Islet precursor cell (in vitro differentiated cells): ENCODE measurements at regions not wholly inside any gene's neighbourhood (a gene's known extent, or its start where the extent isn't known, plus 50 kb on each side); places are given as distances from the start of the nearest gene placed in this dataset.

Experiments
- DNase-seq: peaks from one replicate; pipeline ENCODE4 v3.0.0-alpha.2; 2018

GRCh38 chr22:47783433-47784366 is 1021.2 kb downstream of the TBC1D22A start:
- DNase-seq: peak; percentile 37

GRCh38 chr22:47782328-47783075 is 1020.1 kb downstream of the TBC1D22A start:
- DNase-seq: peak; percentile 36

DNA sequence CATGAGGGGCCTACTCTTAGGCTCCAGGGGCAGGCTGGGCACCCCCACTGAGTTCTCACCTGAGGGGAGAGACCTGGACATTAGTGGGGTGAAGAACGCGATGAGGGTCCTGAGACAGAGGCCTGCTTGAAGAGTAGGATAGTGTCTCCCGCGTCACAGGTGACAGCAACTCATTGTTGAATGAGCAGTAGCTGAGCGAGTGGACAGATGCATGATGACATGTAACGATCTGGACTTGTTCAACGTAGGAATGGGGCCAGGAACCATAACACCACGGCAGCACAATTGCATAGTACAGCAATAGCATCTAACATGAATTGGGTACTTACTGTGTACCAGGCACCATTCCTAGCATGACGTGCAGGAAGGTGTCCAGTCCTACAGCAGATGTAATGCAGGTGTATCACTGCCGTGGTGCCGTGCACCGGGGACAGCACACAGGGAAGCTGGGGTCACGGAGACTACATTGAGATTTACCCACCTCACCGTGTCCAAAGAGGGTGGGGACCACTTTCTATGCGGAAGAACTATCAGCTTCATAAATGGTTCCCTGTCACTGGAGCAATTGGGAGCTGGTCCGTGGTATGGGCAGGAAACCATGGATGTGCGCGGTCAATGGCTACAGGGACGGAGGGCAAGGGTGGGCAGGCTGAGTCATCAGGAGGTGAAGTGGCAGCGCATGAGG is 1019.1 kb downstream of the TBC1D22A start:
- DNase-seq: no peak

GRCh38 chr22:47781024-47781423 is 1018.6 kb downstream of the TBC1D22A start:
- peak; percentile 21 for DNase-seq

GRCh38 chr22:47780281-47780875 is 1017.9 kb downstream of the TBC1D22A start:
- peak; percentile 28 for DNase-seq

DNA sequence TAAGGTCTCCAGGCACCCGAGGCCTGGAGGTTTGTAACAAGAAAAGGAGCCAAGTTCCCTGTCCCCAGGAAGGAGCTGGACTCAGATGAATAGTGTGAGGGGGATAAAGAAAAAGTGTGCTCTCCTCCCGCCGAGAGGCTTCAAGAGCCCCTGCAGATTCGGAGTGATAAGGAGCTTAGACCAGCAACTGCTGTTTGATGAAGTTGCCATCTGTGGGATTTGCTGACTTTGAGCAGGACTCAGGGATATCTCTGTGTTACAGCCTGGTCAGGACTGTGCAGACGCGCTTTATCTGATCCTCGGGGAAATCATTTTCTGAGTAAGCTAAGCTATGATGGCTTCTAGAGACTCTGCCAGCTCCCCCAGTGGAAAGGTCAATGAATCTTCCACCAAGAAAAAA is 1017.0 kb downstream of the TBC1D22A start:
- no peak for DNase-seq

DNA sequence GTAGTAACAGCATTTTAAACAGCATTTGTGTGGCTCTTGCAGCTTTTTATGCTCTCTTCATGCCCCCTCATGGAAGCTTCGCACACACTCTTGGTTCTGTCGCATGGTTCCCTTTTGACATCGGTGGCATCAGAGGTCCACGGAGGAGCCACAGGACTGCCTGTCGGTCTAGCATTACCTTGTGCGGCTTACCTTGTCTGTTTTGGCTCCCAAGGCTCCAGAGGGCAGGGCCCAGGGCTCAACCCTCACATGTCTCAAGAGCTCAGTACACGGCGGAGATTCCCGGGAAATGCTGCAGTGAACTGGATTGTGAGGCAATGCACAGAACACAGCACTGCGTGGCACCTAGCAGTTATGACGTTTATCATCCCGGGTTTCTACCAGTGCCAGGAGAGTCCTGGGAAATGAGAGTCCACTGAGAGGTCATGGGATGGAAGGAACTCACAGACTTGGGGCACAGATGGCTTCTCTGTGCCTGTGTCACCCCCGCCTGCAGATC is 1015.8 kb downstream of the TBC1D22A start:
- DNase-seq: no peak

DNA sequence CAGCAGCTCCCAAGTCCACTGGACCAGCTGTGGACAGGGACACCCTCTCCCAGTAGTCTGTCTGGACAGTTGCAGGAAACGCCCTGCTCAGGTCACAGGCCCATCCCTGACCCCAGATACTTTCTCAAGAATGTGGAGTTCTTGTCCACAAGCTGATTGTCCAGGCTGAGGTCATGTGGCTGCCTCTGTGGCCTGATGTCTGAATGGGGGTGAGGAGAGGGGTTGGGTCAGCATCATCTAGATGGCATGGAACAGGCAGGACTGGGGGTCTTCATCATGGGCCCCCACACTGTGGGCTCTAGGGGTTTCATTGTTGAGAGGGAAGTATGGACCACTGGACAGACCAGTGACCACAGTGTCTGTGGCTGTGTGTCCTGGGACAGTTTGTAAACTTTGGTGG is 1015.0 kb downstream of the TBC1D22A start:
- DNase-seq: no peak

DNA sequence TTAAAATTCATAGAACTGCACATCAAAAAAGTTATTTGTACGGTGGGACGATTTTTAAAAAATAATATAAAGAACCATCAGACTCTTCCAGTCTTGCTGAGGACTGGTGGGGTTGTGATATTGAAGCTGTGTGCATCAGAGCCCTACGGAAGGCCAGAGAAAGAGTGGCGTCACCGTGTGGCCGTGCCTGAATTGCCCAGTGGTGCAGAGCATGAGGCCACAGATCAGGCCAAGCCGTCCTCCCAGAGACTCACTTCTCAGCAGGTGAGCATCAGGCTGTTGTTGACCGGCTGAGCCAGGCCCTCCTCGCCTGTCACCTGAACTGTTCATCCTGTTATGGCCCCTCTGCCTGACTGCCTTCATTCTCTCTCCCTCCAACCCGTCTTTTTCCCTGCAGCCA is 1013.9 kb downstream of the TBC1D22A start:
- no peak for DNase-seq

GRCh38 chr22:47775686-47776085 is 1013.2 kb downstream of the TBC1D22A start:
- DNase-seq: no peak

DNA sequence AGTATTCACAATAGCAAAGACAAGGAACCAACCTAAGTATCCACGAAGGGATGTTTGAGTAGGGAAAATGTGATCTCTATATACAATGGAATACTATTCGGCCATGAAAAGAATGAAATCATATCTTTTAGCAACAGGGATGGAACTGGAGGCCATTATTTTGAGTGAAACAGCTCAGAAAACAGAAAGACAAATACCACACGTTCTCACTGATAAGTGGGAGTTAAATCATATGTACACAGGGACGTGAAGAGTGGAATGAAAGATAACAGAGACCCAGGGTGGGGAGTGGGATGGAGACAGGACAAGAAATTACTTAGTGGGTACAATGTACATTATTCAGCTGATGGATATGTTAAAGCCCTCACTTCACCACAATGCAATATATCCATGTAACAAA is 1012.7 kb downstream of the TBC1D22A start:
- no peak for DNase-seq

GRCh38 chr22:47773635-47774034 is 1011.2 kb downstream of the TBC1D22A start:
- no peak for DNase-seq

DNA sequence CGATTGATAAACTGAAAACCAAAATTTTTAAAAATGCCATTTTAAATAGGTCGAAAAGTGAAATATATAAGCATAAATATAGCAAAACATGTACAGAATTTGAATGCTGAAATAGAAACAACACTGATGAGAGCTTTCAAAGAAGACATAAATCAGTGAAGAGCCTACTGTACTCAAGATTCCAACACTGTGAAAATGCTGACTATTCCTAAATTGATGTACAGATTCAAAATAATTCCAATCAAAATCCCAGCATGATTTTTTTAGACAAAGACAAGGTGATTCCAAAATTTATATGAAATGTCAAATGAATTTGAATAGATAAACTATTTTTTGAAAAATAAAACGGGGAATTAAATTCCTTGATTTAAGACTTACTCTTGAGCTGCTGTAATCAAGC is 1010.4 kb downstream of the TBC1D22A start:
- no peak for DNase-seq

- no peak for DNase-seq
Observed at GRCh38 chr22:47769652-47770051, 1007.2 kb downstream of the TBC1D22A start.

DNA sequence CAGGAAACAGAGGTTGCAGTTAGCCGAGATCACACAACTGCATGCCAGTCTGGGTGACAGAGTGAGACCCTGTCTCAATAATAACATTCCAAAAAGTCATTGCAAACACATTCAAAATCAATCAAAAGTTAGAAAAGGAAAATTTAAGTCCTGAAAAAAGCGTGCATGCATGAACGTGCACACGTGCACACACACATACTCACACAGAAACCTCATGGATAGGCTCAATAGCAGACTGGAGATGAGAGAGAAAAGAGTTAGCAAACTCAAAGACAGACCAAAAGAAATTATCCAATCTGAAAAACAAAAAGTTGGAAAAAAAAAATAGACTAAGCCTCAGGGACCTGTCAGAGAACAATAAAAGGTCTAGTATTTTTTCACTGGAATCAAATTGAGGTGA is 1005.6 kb downstream of the TBC1D22A start:
- no peak for DNase-seq

DNA sequence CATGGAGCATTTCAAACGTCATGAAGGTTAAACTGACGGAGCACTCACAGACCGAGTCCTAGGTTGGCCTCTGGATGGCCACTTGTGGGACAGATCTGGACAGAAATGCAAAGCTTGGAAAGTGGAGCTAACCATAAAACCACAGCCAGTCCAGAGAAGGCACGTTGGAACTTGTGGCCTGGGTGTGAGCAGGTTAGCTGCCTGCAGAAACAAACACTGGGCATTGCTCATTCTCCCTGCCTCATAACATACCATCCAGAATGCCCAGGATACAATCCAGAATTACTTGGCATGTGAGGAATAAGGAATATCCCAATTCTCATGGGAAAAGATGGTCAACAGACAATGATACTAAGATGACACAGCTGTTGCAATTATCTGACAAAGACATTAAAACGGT is 1005.0 kb downstream of the TBC1D22A start:
- DNase-seq: no peak

- no peak for DNase-seq
Observed at GRCh38 chr22:47765757-47766156, 1003.3 kb downstream of the TBC1D22A start.

- DNase-seq: no peak
Observed at GRCh38 chr22:47762141-47762540, 999.7 kb downstream of the TBC1D22A start.

DNA sequence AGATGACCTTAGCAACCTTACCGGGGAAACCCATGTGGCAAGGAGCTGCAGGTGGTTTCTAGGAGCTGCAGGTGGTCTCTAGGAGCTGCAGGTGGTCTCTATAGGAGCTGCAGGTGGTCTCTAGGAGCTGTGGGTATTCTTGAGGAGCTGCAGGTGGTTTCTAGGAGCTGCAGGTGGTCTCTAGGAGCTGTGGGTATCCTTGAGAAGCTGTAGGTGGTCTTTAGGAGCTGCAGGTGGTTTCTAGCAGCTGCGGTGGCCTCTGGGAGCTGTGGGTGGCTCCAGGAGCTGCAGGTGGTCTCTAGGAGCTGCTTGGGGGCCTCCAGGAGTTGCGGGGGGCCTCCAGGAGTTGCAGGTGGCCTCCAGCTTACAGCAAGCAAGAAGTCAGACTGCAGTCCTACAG is 997.5 kb downstream of the TBC1D22A start:
- DNase-seq: no peak

GRCh38 chr22:47757741-47758140 is 995.3 kb downstream of the TBC1D22A start:
- DNase-seq: no peak

DNA sequence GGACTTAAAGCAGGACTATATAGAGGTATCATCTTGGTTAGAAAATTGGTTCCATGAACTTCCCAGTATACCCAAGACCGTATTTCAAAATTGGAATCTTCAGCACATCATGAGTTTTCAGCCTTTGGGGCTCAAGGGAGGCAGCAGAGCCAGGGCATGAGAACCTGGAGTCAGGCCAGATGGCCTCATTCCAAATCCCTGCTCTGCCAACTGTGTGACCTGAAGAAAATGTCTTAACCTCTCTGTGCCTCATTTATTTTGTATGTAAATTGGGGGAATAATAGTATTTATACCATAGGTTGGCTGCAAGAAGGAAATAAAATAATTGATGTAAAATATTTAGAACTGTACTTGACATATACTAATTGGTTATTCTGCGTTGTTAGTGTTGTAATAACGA is 987.6 kb downstream of the TBC1D22A start:
- peak; percentile 3 for DNase-seq

DNA sequence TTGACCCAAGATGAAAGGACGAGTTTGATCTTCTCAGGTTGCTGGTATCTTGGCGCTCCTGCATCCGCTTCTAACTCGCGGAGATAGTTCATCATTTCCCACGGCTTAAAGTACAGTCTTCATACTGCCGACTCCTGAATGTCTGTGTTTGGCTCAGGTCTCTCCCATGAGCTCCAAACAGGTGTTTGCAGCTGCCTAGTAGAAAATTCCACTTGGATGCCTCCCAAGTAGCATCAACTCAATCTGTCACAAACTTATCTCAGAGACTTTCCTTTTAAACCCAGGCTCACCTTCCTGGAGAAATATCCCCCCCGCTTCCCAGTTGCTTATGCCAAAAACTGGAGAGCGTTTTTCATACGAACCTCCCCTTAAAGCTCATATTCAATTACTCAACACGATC is 986.5 kb downstream of the TBC1D22A start:
- peak; percentile 32 for DNase-seq

DNA sequence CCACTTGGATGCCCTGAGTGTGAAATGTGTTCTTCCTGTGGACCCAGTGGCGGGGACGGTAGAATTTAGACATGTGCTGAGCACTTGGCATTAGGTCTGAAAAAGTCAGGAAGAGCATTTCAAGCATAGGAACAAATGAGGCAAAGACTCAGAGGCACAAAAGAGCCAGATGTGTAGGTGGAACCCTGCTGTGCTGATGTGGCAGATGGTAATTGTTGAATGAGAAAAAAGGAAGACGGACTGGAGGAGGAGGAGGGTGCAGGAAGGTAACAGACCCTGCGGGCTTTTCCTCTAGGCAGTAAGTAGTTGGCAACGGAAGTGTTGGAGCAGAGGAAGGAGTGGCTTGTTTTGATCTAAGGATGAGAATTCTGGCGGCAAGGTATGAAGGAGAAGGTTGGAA is 985.8 kb downstream of the TBC1D22A start:
- no peak for DNase-seq
